MG63 (cell line): ENCODE measurements at regions not wholly inside any gene's neighbourhood (a gene's known extent, or its start where the extent isn't known, plus 50 kb on each side); places are given as distances from the start of the nearest gene placed in this dataset.

Source experiments
- DNase-seq: peaks from one replicate; pipeline ENCODE4 v3.0.0-alpha.2; 2020
- H3K27me3 ChIP-seq: fragments of 250-450 bp; sonication (Bioruptor Pico); 2 replicates; pipeline ENCODE4 v1.5.1; 2020; ENCODE audit warnings: mild to moderate bottlenecking, moderate library complexity
- H3K36me3 ChIP-seq: fragments of 250-450 bp; sonication (Bioruptor Pico); 2 replicates; pipeline ENCODE4 v1.5.1; 2020; ENCODE audit warnings: mild to moderate bottlenecking, moderate library complexity
- H3K4me3 ChIP-seq: fragments of 250-450 bp; sonication (Bioruptor Pico); 2 replicates; pipeline ENCODE4 v1.5.1; 2020; ENCODE audit warnings: mild to moderate bottlenecking, moderate library complexity
- H3K9me3 ChIP-seq: fragments of 250-450 bp; sonication (Bioruptor Pico); 2 replicates; pipeline ENCODE4 v1.5.1; 2020; ENCODE audit warnings: mild to moderate bottlenecking, moderate library complexity

DNA sequence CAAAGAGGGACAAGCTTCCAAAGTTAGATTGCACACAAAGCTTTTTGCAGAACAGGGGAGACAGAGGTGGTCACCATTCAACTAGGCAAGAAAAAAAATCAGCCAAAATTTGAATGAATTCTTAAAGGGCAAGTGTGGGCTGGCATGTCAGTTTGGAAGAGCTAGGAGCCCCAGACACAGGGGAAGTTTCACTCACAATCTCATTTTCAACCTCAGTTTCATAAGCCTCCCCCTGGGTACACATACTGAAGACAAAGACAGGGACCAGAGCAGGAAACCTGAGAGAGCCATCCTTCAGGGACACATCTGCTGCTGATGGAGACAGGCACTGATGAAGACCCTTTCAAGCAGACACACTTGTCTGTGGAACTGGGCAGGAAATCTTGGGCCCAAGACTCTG is 106.3 kb upstream of the PSMD7 start:
- Histone ChIP-seq H3K4me3 (no peak overlapping the region), H3K9me3 (no peaks in the 10 kb centered on the region), H3K27me3 (no peaks in the 10 kb centered on the region), H3K36me3 (no peaks in the 10 kb centered on the region)
- DNase-seq, result no peak

DNA sequence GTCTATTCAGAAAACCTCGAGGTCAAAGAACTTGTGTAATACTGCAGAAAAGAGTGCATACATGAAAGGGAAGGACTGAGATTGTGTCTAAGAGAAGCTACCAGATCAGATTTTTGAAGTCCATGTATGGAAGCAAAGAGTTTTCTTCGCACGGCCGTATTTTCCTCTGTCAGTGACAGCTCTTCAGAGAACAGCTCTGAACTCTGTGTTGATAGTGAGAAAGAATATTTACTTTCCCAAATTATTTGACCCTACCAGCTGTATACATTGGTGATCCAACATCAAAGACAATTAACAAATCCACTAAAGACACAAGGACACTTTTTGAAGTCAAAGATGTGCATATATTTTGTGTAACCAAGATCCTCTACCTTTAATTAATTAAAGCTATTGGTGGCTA is 107.8 kb upstream of the PSMD7 start:
- no peak for DNase-seq
- Histone ChIP-seq H3K36me3 (no peaks in the 10 kb centered on the region), H3K27me3 (no peaks in the 10 kb centered on the region)

GRCh38 chr16:74186561-74186971 is 110.0 kb upstream of the PSMD7 start:
- no peaks in the 10 kb centered on the region for H3K9me3 ChIP-seq
- H3K27me3 ChIP-seq, result no peaks in the 10 kb centered on the region
- no peaks in the 10 kb centered on the region for H3K36me3 ChIP-seq
- no peak for DNase-seq
- no peak overlapping the region for H3K4me3 ChIP-seq

More for the DNA sequence above, 107.8 kb upstream of the PSMD7 start:
- H3K4me3 ChIP-seq, result no peak overlapping the region
- H3K9me3 ChIP-seq, result no peaks in the 10 kb centered on the region

GRCh38 chr16:74184839-74185238 is 111.8 kb upstream of the PSMD7 start:
- H3K9me3 ChIP-seq, result no peaks in the 10 kb centered on the region
- H3K27me3 ChIP-seq, result no peaks in the 10 kb centered on the region
- DNase-seq, result no peak
- no peaks in the 10 kb centered on the region for H3K36me3 ChIP-seq
- H3K4me3 ChIP-seq, result no peak overlapping the region

DNA sequence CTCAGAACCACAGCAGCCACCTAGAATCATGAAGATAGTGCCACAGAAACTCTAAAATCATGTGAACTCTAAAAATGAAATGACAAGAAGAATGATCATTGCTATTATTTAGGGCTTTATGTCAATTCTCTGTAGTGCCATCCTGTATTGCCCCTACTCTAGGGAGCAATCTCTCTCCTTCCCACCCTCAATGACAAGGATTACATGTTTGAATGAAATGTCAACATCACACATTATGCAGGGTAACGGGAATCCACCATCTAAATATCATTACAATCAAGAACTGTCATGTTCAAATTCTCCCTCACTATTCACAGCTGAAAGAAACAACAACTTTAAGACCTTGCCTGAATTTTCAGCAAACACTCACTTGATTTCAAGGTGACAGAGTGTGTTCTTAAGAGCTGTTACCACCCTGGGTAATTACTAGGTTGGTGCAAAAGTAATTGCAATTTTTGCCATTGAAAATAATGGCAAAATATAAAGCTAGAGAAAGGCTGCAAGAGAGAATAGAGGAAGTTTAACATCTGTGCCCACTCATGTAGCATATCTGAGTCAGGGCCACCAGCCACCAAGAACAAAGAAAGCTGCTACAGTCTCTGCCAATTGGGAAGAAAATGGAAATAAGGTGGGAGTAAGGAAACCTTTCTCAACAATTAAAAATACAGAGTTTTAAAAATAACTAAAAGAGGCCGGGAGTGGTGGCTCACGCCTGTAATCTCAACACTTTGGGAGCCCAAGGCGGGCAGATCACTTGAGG is 112.8 kb upstream of the PSMD7 start:
- H3K4me3 ChIP-seq, result no peak overlapping the region
- DNase-seq, result no peak
- H3K9me3 ChIP-seq, result no peaks in the 10 kb centered on the region
- no peaks in the 10 kb centered on the region for H3K36me3 ChIP-seq
- no peaks in the 10 kb centered on the region for H3K27me3 ChIP-seq

- peak; percentile 19 for DNase-seq
- Histone ChIP-seq H3K36me3 (no peaks in the 10 kb centered on the region), H3K27me3 (no peaks in the 10 kb centered on the region), H3K4me3 (peak overlapping the region; percentile 34), H3K9me3 (no peaks in the 10 kb centered on the region)
These were observed 126.8 kb upstream of the PSMD7 start for GRCh38 chr16:74169687-74170376.

- DNase-seq, result no peak
- Histone ChIP-seq H3K9me3 (no peaks in the 10 kb centered on the region), H3K36me3 (no peaks in the 10 kb centered on the region), H3K27me3 (no peaks in the 10 kb centered on the region), H3K4me3 (no peak overlapping the region)
These were observed 127.5 kb upstream of the PSMD7 start for GRCh38 chr16:74169066-74169465.

- Histone ChIP-seq H3K27me3 (no peaks in the 10 kb centered on the region), H3K9me3 (no peaks in the 10 kb centered on the region), H3K36me3 (no peaks in the 10 kb centered on the region), H3K4me3 (no peak overlapping the region)
- no peak for DNase-seq
These were observed 128.2 kb upstream of the PSMD7 start for GRCh38 chr16:74168445-74168844.

DNA sequence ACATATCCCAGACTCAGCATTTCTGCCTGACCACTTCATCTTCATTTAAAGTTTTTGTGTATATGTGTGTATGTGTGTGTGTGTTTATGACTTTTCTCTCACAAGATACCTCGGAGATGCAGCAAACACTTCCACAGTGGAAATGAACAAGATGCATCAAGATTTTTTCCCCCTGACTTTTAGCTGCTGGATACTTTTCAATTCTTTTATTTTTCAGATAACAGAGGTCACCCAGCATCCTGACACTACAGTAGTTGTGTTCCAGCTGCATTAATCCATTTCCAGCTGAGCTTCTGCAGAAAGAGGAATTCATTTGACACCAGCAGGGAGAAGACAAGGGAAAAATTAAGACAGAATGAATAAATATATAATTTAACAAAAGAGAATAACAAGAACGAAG is 130.2 kb upstream of the PSMD7 start:
- H3K9me3 ChIP-seq, result no peaks in the 10 kb centered on the region
- H3K36me3 ChIP-seq, result no peaks in the 10 kb centered on the region
- DNase-seq, result no peak
- no peaks in the 10 kb centered on the region for H3K27me3 ChIP-seq
- no peak overlapping the region for H3K4me3 ChIP-seq

DNA sequence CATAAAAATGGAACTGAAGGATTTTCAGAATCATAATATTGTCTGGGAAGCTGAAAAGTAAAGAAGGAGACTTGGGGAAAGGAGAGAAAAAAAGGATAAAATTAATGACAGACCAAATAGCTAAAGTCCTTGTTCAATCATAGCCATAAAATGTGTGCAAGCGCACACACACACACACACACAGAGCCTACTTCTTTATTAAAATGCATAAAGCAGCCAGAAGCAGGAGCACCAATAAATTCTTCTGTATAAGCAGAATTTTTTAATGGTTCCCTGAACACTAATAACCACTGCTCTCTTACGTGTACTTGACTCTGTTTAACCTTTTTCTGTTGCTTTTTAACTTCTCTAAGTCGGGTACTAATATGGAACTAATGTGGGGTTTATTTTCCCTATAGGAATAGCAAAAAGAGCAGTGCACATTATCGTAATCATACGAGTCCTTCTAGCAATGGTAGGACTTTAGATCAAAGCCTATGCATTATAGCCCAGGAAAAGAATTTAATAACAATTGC is 131.0 kb upstream of the PSMD7 start:
- H3K36me3 ChIP-seq, result no peaks in the 10 kb centered on the region
- no peaks in the 10 kb centered on the region for H3K9me3 ChIP-seq
- H3K4me3 ChIP-seq, result no peak overlapping the region
- no peak for DNase-seq
- no peaks in the 10 kb centered on the region for H3K27me3 ChIP-seq

- H3K27me3 ChIP-seq, result no peaks in the 10 kb centered on the region
- H3K9me3 ChIP-seq, result no peaks in the 10 kb centered on the region
- no peak for DNase-seq
- H3K36me3 ChIP-seq, result no peaks in the 10 kb centered on the region
- H3K4me3 ChIP-seq, result no peak overlapping the region
These were observed 135.9 kb upstream of the PSMD7 start for GRCh38 chr16:74160759-74161158.

DNA sequence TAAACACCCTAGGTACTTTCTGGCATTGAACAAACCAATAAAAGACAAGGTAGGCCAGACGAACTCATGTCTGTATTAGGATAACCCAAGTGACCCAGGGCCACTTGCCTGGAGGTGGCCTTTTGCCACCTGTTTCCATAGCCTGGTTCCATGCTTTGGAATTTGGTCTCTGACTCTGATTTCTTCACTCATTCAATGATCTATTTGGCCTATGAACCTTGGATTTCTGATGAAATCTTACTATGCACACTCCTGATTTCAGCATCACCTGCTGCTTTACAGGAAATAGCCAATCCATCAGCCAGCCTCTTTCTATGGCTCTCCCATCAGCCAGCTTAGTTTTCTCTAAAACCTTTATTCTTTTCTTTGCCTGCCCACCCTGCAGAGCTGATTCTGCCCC is 142.8 kb upstream of the PSMD7 start:
- no peak for DNase-seq
- Histone ChIP-seq H3K27me3 (no peaks in the 10 kb centered on the region), H3K36me3 (no peaks in the 10 kb centered on the region), H3K9me3 (no peaks in the 10 kb centered on the region; the same call in 1 of the 2 replicates), H3K4me3 (no peak overlapping the region)

- H3K27me3 ChIP-seq, result no peaks in the 10 kb centered on the region
- H3K36me3 ChIP-seq, result no peaks in the 10 kb centered on the region
- no peak overlapping the region for H3K4me3 ChIP-seq
- no peak for DNase-seq
- no peaks in the 10 kb centered on the region; the same call in 1 of the 2 replicates for H3K9me3 ChIP-seq
These were observed 150.0 kb upstream of the PSMD7 start for GRCh38 chr16:74146643-74147042.

DNA sequence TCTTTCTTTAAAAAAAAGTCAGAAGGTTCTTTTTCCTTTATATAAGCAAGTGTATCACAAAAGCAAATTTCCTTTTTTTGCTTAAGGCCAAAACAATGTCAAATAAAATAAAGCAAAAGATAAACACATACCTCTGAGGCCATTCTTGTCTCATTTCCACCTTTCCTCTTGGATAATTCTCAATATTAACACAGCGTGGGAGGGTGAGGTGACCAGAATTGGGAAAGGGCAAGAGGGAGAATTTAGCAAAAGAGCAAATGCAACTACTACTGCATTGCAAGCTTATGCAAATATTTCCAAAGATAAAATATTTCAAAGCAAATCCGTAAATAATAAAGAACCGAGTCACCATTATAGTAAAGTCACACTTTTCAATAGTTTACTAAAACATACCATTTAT is 153.4 kb upstream of the PSMD7 start:
- H3K9me3 ChIP-seq, result no peaks in the 10 kb centered on the region
- H3K4me3 ChIP-seq, result no peak overlapping the region
- H3K27me3 ChIP-seq, result no peaks in the 10 kb centered on the region
- H3K36me3 ChIP-seq, result no peaks in the 10 kb centered on the region
- no peak for DNase-seq

- no peak overlapping the region for H3K4me3 ChIP-seq
- H3K27me3 ChIP-seq, result no peaks in the 10 kb centered on the region
- no peak for DNase-seq
- H3K9me3 ChIP-seq, result no peaks in the 10 kb centered on the region
- H3K36me3 ChIP-seq, result no peaks in the 10 kb centered on the region
These were observed 155.6 kb upstream of the PSMD7 start for GRCh38 chr16:74141015-74141414.

- Histone ChIP-seq H3K9me3 (no peaks in the 10 kb centered on the region), H3K4me3 (no peak overlapping the region), H3K36me3 (no peaks in the 10 kb centered on the region), H3K27me3 (no peaks in the 10 kb centered on the region)
- DNase-seq, result no peak
These were observed 156.1 kb upstream of the PSMD7 start for GRCh38 chr16:74140557-74140956.

DNA sequence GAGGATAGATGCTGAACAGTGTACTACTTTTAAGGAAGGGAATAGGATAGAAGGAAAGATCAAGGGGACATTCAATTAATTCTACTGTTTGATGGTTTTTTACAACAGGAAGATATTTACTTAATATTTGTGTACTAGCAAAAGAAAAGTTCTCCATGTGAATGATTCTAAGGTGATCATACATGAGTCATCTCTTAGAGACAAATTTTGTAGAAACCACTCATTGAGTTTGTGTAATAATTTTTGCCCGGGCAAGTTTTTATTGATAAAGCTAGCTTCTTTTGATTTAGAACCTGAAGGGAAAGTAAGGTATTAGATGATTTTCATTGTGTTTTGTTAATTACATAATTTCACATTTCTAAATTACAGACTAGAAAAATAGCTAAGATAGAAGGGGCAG is 172.8 kb upstream of the PSMD7 start:
- Histone ChIP-seq H3K9me3 (no peaks in the 10 kb centered on the region), H3K27me3 (no peaks in the 10 kb centered on the region), H3K4me3 (no peak overlapping the region), H3K36me3 (no peaks in the 10 kb centered on the region)
- DNase-seq, result no peak

DNA sequence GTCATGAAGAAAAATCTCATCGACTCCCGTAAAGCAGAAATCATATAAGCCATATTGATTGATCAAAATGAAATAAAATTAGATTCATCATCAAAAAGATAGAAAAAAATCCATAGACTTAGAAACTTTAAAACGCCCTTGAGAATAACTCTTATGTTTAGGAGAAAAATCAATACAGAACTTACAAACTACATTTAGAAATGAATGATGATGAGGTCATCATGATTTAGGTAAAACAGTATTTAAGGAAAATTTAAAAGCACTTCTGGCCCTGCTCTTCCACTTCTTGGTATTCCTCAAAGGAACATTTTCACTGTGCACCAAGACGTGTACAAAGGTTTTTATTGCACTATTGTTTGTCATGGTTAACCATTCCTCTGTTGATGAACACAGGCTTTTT is 173.4 kb upstream of the PSMD7 start:
- H3K9me3 ChIP-seq, result no peaks in the 10 kb centered on the region

More for the DNA sequence above, 173.4 kb upstream of the PSMD7 start:
- no peaks in the 10 kb centered on the region for H3K27me3 ChIP-seq
- no peak overlapping the region for H3K4me3 ChIP-seq
- no peaks in the 10 kb centered on the region for H3K36me3 ChIP-seq
- DNase-seq, result no peak
